Loucy (cell line): ENCODE measurements at regions not wholly inside any gene's neighbourhood (a gene's known extent, or its start where the extent isn't known, plus 50 kb on each side); places are given as distances from the start of the nearest gene placed in this dataset.

Source experiments
- EZH2phosphoT487 ChIP-seq: fragments of 200-600 bp; IDR thresholded peaks from 2 replicates; pipeline ENCODE4 v1.6.1; 2018; ENCODE audit warnings: antibody characterized with exemption, mild to moderate bottlenecking, moderate library complexity, borderline replicate concordance
- TF ChIP-seq, protein P1 (sequence below): fragments of 200-600 bp; sonication (generic); conservative IDR thresholded peaks from 2 replicates; pipeline ENCODE4 v1.5.1; 2014; ENCODE audit warnings: mild to moderate bottlenecking, antibody characterized with exemption, low read length

DNA sequence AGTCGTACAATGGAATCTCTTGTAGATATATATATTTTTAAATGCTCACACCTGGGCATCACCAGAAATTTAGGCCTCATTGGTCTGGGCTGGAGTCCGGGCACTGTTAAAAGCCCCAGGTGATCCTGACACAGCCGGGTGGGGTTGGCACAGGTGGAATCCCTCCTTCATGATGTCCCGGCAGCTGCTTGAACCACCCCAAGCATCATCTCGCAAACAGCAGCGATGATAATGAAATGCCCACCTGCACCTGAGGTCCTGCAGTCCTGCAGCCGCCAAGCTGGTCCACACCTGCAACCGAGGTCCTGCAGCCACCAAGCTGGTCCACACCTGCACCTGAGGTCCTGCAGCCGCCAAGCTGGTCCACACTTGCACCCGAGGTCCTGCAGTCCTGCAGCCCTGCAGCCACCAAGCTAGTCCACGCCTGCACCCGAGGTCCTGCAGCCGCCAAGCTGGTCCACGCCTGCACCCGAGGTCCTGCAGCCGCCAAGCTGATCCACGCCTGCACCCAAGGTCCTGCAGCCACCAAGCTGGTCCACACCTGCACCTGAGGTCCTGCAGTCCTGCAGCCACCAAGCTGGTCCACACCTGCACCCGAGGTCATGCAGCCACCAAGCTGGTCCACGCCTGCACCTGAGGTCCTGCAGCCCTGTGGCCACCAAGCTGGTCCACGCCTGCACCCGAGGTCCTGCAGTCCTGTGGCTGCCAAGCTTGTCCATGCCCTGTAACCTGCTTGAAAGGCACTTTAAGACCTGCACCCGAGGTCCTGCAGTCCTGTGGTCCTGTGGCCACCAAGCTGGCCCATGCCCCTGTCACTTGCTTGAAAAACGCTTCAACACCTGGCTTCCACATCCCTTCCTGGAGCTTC, 261.2 kb downstream of the DLL1 start:
- TF ChIP-seq, protein P1, sequence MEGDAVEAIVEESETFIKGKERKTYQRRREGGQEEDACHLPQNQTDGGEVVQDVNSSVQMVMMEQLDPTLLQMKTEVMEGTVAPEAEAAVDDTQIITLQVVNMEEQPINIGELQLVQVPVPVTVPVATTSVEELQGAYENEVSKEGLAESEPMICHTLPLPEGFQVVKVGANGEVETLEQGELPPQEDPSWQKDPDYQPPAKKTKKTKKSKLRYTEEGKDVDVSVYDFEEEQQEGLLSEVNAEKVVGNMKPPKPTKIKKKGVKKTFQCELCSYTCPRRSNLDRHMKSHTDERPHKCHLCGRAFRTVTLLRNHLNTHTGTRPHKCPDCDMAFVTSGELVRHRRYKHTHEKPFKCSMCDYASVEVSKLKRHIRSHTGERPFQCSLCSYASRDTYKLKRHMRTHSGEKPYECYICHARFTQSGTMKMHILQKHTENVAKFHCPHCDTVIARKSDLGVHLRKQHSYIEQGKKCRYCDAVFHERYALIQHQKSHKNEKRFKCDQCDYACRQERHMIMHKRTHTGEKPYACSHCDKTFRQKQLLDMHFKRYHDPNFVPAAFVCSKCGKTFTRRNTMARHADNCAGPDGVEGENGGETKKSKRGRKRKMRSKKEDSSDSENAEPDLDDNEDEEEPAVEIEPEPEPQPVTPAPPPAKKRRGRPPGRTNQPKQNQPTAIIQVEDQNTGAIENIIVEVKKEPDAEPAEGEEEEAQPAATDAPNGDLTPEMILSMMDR, result no peak
- no peak for TF ChIP-seq EZH2phosphoT487
